ENCODE measurements at regions not wholly inside any gene's neighbourhood (a gene's known extent, or its start where the extent isn't known, plus 50 kb on each side); places are given as distances from the start of the nearest gene placed in this dataset.

- DNase-seq, result no peak
- no peak overlapping the region for H3K4me3 ChIP-seq
- H3K4me1 ChIP-seq, result no peaks in the 10 kb centered on the region
- no peak for TF ChIP-seq POLR2A (IDR thresholded peaks at IDR 0.05)
- TF ChIP-seq POLR2AphosphoS5 (IDR thresholded peaks at IDR 0.05), result no peak
- no peak for TF ChIP-seq CTCF (IDR thresholded peaks at IDR 0.05 in 8 of 11, conservative IDR thresholded peaks at IDR 0.05 in 3 of 11)
- no peaks in the 10 kb centered on the region for H3K9me3 ChIP-seq
- H3K27ac ChIP-seq, result no peak overlapping the region
- WGBS, 5 donors, result 64 to 77% (median 67%) methylated on average over 3 of the region's 3 CpGs
- intact Hi-C loops (cut with DNase I; ENCODE audit: low total_unique reads), result no loop called here
- no peaks in the 10 kb centered on the region for H3K27me3 ChIP-seq (replicated peaks in 1 of 7)
- H3K36me3 ChIP-seq, result no peaks in the 10 kb centered on the region
These were observed 310.8 kb downstream of the GALR1 start for GRCh38 chr18:77560341-77560992.

GRCh38 chr18:77566604-77567003 is 317.0 kb downstream of the GALR1 start:
- Histone ChIP-seq H3K4me1 (no peaks in the 10 kb centered on the region), H3K27me3 (replicated peaks in 1 of 7) (no peaks in the 10 kb centered on the region), H3K27ac (no peak overlapping the region), H3K9me3 (peaks cover 0 to 27% (median 19%) of the 10 kb centered on the region in 8 donors), H3K36me3 (no peaks in the 10 kb centered on the region), H3K4me3 (no peak overlapping the region)
- TF ChIP-seq POLR2AphosphoS5 (IDR thresholded peaks at IDR 0.05), result no peak
- TF ChIP-seq POLR2A (IDR thresholded peaks at IDR 0.05), result no peak
- TF ChIP-seq CTCF (IDR thresholded peaks at IDR 0.05 in 8 of 11, conservative IDR thresholded peaks at IDR 0.05 in 3 of 11), result no peak
- 84 to 92% (median 88%) methylated on average over 10 of the region's 10 CpGs for WGBS, 5 donors
- DNase-seq, result no peak
- intact Hi-C loops (cut with DNase I; ENCODE audit: low total_unique reads), result no loop called here

- Histone ChIP-seq H3K36me3 (no peaks in the 10 kb centered on the region), H3K27me3 (replicated peaks in 1 of 7) (no peaks in the 10 kb centered on the region), H3K4me3 (no peak overlapping the region), H3K4me1 (no peaks in the 10 kb centered on the region), H3K9me3 (peaks cover 0 to 27% (median 19%) of the 10 kb centered on the region in 8 donors), H3K27ac (no peak overlapping the region)
- DNase-seq, result no peak
- intact Hi-C loops (cut with DNase I; ENCODE audit: low total_unique reads), result no loop called here
- 70 to 86% (median 80%) methylated on average over 8 of the region's 8 CpGs for WGBS, 5 donors
- TF ChIP-seq POLR2A (IDR thresholded peaks at IDR 0.05) (no peak), CTCF (IDR thresholded peaks at IDR 0.05 in 8 of 11, conservative IDR thresholded peaks at IDR 0.05 in 3 of 11) (no peak), POLR2AphosphoS5 (IDR thresholded peaks at IDR 0.05) (no peak)
These were observed 317.6 kb downstream of the GALR1 start for GRCh38 chr18:77567205-77567604.

- no peak for DNase-seq
- WGBS, 5 donors, result 85 to 92% (median 91%) methylated on average over 8 of the region's 8 CpGs
- intact Hi-C loops (cut with DNase I; ENCODE audit: low total_unique reads), result no loop called here
These were observed 322.1 kb downstream of the GALR1 start for GRCh38 chr18:77571743-77572142.

More at GRCh38 chr18:77571743-77572142, 322.1 kb downstream of the GALR1 start:
- no peak overlapping the region for H3K27ac ChIP-seq
- H3K4me1 ChIP-seq, result no peaks in the 10 kb centered on the region
- TF ChIP-seq CTCF (IDR thresholded peaks at IDR 0.05 in 8 of 11, conservative IDR thresholded peaks at IDR 0.05 in 3 of 11) (no peak), POLR2A (IDR thresholded peaks at IDR 0.05) (no peak), POLR2AphosphoS5 (IDR thresholded peaks at IDR 0.05) (no peak)
- H3K4me3 ChIP-seq, result no peak overlapping the region
- no peaks in the 10 kb centered on the region for H3K36me3 ChIP-seq
- peaks cover 0 to 27% (median 19%) of the 10 kb centered on the region in 8 donors for H3K9me3 ChIP-seq
- peaks cover 0 to 21% (median 0%) of the 10 kb centered on the region in 7 donors for H3K27me3 ChIP-seq (replicated peaks in 1 of 7)

All from spleen (tissue), 11 donors.